H1 (cell line): ENCODE measurements at regions not wholly inside any gene's neighbourhood (a gene's known extent, or its start where the extent isn't known, plus 50 kb on each side); places are given as distances from the start of the nearest gene placed in this dataset.

Source experiments
- CTCF ChIA-PET: fragments of 300-600 bp; sonication (Branson Sonifier 250); formaldehyde crosslinking; loops from one replicate; lab custom pipeline; 2021; ENCODE audit not compliant: partially characterized antibody; lab: Charles Lee
- POLR2A ChIA-PET: fragments of 300-600 bp; sonication (Branson Sonifier 250); formaldehyde crosslinking; loops from one replicate; lab custom pipeline; 2021; ENCODE audit warnings: inconsistent platforms; ENCODE audit not compliant: partially characterized antibody; lab: Charles Lee
- DNase-seq, 2 experiments: peaks; one replicate each; pipeline versions ENCODE4 v3.0.0 to v3.0.0-alpha.2; 2010 to 2022; ENCODE audit warnings: low spot score in 2 of 2, low read depth in 1 of 2, mixed read lengths in 1 of 2
- FAIRE-seq: peaks from 2 replicates; lab custom pipeline; 2011; peaks lifted over from hg19 to GRCh38; lab: Jason Lieb, UNC
- H2AFZ ChIP-seq: 2 replicates; pipeline ENCODE4 v1.8.1; 2012; ENCODE audit warnings: low read length, inconsistent platforms
- H2AK5ac ChIP-seq: 2 replicates; pipeline ENCODE4 v1.6.1; 2013; ENCODE audit warnings: low read depth, low read length
- H2BK120ac ChIP-seq: replicated peaks from 2 replicates; pipeline ENCODE3; 2013; ENCODE audit warnings: low read depth, low read length, inconsistent platforms
- H2BK12ac ChIP-seq: 2 replicates; pipeline ENCODE4 v1.6.1; 2013; ENCODE audit warnings: low read depth, low read length
- H2BK15ac ChIP-seq: 2 replicates; pipeline ENCODE4 v1.6.1; 2013; ENCODE audit warnings: low read length
- H2BK20ac ChIP-seq: 2 replicates; pipeline ENCODE4 v1.6.1; 2013; ENCODE audit warnings: low read length
- H2BK5ac ChIP-seq: 2 replicates; pipeline ENCODE4 v1.6.1; 2013; ENCODE audit warnings: low read depth, low read length
- H3K14ac ChIP-seq: 2 replicates; pipeline ENCODE4 v1.6.1; 2013; ENCODE audit warnings: inconsistent platforms; ENCODE audit not compliant: insufficient read length
- H3K18ac ChIP-seq: 2 replicates; pipeline ENCODE4 v1.6.1; 2013; ENCODE audit warnings: low read length; ENCODE audit errors: extremely low read depth
- H3K23ac ChIP-seq: 2 replicates; pipeline ENCODE4 v1.6.1; 2013; ENCODE audit warnings: inconsistent platforms; ENCODE audit not compliant: insufficient read length
- H3K23me2 ChIP-seq: 2 replicates; pipeline ENCODE4 v1.6.1; 2013; ENCODE audit warnings: low read depth, low read length
- H3K27ac ChIP-seq: 2 replicates; pipeline ENCODE4 v1.6.1; 2011; ENCODE audit warnings: low read depth, low read length, inconsistent platforms
- H3K27me3 ChIP-seq, 4 experiments: replicated peaks in 1 of 4; 1 replicate in 1 of 4; 2 replicates in 3 of 4; pipeline versions ENCODE4 v1.6.1 to v1.8.1; 2011 to 2013; ENCODE audit warnings: low read length in 3 of 4, mild to moderate bottlenecking in 3 of 4, inconsistent platforms in 2 of 4, mixed read lengths in 2 of 4, moderate library complexity in 1 of 4; ENCODE audit not compliant: control insufficient read depth in 3 of 4, insufficient read depth in 3 of 4; ENCODE audit errors: extremely low read depth in 1 of 4
- H3K36me3 ChIP-seq, 4 experiments: 2 replicates each; pipeline versions ENCODE4 v1.6.1 to v1.8.1; 2011 to 2013; ENCODE audit warnings: mild to moderate bottlenecking in 4 of 4, low read length in 3 of 4, moderate library complexity in 2 of 4, control low read depth in 1 of 4, inconsistent platforms in 1 of 4; ENCODE audit not compliant: insufficient read depth in 4 of 4, control insufficient read depth in 2 of 4
- H3K4ac ChIP-seq: replicated peaks from 2 replicates; pipeline ENCODE3; 2013; ENCODE audit warnings: low read length, low read depth, mixed read lengths, inconsistent platforms; ENCODE audit not compliant: insufficient read length
- H3K4me1 ChIP-seq, 4 experiments: replicated peaks in 1 of 4; 1 replicate in 1 of 4; 2 replicates in 3 of 4; pipeline versions ENCODE4 v1.6.1 to v1.8.1; 2011 to 2013; ENCODE audit warnings: low read length in 3 of 4, inconsistent platforms in 2 of 4, mixed read lengths in 1 of 4; ENCODE audit not compliant: insufficient read depth in 4 of 4, control insufficient read depth in 3 of 4
- H3K4me2 ChIP-seq, 2 experiments: 2 replicates each; pipeline versions ENCODE4 v1.6.1 to v1.8.1; 2011 to 2013; ENCODE audit warnings: low read depth in 2 of 2, low read length in 2 of 2, control low read depth in 1 of 2, inconsistent platforms in 1 of 2, mild to moderate bottlenecking in 1 of 2; ENCODE audit not compliant: insufficient read depth in 1 of 2
- H3K4me3 ChIP-seq, 4 experiments: fragments of 200-600, 300-600 bp in 1 of 4; sonication (generic), shearing (Covaris generic), sonication (Bioruptor Twin) in 1 of 4; 2 replicates each; pipeline versions ENCODE4 v1.5.1 to v1.8.1; 2011 to 2016; ENCODE audit warnings: low read length in 4 of 4, low read depth in 3 of 4, control low read depth in 2 of 4, inconsistent platforms in 2 of 4, mild to moderate bottlenecking in 2 of 4, mixed read lengths in 1 of 4, moderate library complexity in 1 of 4; ENCODE audit not compliant: insufficient read depth in 2 of 4; ENCODE audit errors: extremely low read depth in 1 of 4
- H3K56ac ChIP-seq: replicated peaks from 2 replicates; pipeline ENCODE3; 2013; ENCODE audit warnings: low read depth, mild to moderate bottlenecking, mixed read lengths, low read length, inconsistent platforms; ENCODE audit not compliant: insufficient read length
- H3K79me1 ChIP-seq: 2 replicates; pipeline ENCODE4 v1.6.1; 2013; ENCODE audit warnings: low read depth, low read length, control low read depth
- H3K79me2 ChIP-seq, 2 experiments: 2 replicates each; pipeline versions ENCODE4 v1.6.1 to v1.8.1; 2012 to 2013; ENCODE audit warnings: low read length in 2 of 2, mild to moderate bottlenecking in 2 of 2, inconsistent platforms in 1 of 2; ENCODE audit not compliant: insufficient read depth in 2 of 2, control insufficient read depth in 1 of 2
- H3K9ac ChIP-seq, 4 experiments: replicated peaks in 1 of 4; 1 replicate in 1 of 4; 2 replicates in 3 of 4; pipeline versions ENCODE4 v1.6.1 to v1.8.1; 2011 to 2013; ENCODE audit warnings: low read depth in 3 of 4, low read length in 3 of 4, control low read depth in 2 of 4, mild to moderate bottlenecking in 2 of 4, moderate library complexity in 2 of 4, inconsistent platforms in 1 of 4; ENCODE audit errors: extremely low read depth in 1 of 4
- H3K9me3 ChIP-seq, 2 experiments: 2 replicates each; pipeline versions ENCODE4 v1.6.1 to v1.8.1; 2012 to 2013; ENCODE audit warnings: mild to moderate bottlenecking in 2 of 2, moderate library complexity in 2 of 2, control low read depth in 1 of 2, inconsistent platforms in 1 of 2, low read depth in 1 of 2, low read length in 1 of 2, mixed read lengths in 1 of 2; ENCODE audit not compliant: insufficient read depth in 2 of 2
- H4K20me1 ChIP-seq, 2 experiments: replicated peaks in 1 of 2; 2 replicates each; pipeline versions ENCODE3 to v1.8.1; 2011 to 2013; ENCODE audit warnings: inconsistent platforms in 2 of 2, low read length in 2 of 2, mild to moderate bottlenecking in 1 of 2; ENCODE audit not compliant: insufficient read depth in 2 of 2, control insufficient read depth in 1 of 2
- H4K5ac ChIP-seq: 2 replicates; pipeline ENCODE4 v1.6.1; 2013; ENCODE audit warnings: low read length, low read depth, mixed read lengths, inconsistent platforms; ENCODE audit not compliant: insufficient read length
- H4K8ac ChIP-seq: 2 replicates; pipeline ENCODE4 v1.8.0; 2013; ENCODE audit warnings: mild to moderate bottlenecking, moderate library complexity, low read length, inconsistent platforms; ENCODE audit not compliant: insufficient read depth; ENCODE audit errors: extremely low read depth
- H4K91ac ChIP-seq: replicated peaks from 2 replicates; pipeline ENCODE3; 2013; ENCODE audit warnings: low read length, mixed read lengths, inconsistent platforms; ENCODE audit not compliant: insufficient read length
- GTF2F1 ChIP-seq: IDR thresholded peaks from 2 replicates; pipeline ENCODE4 v1.6.1; 2012; ENCODE audit warnings: low read depth, low read length, improper control_type of control experiment, borderline replicate concordance
- RBBP5 ChIP-seq: IDR thresholded peaks from 2 replicates; pipeline ENCODE4 v1.7.1; 2012; ENCODE audit warnings: low read depth, mild to moderate bottlenecking, inconsistent platforms, low read length, moderate library complexity, borderline replicate concordance
- WGBS, 2 experiments: shearing (Covaris generic) in 1 of 2; methylation state at CpG; one replicate each; pipeline versions ENCODE4 v1.1.6 to v1.1.7; 2013 to 2015; ENCODE audit warnings: low lambda C conversion rate in 2 of 2, mixed read lengths in 2 of 2, inconsistent platforms in 1 of 2, low coverage in 1 of 2, missing lambda C conversion rate in 1 of 2; ENCODE audit not compliant: insufficient replicate concordance in 2 of 2, insufficient coverage in 1 of 2, insufficient read length in 1 of 2; ENCODE audit errors: extremely low coverage in 1 of 2, missing lambda C conversion rate in 1 of 2; 5-methylcytosine and 5-hydroxymethylcytosine counted together

GRCh38 chr6:834866-835265 is 141.9 kb upstream of the EXOC2 start:
- H2BK5ac ChIP-seq, result no peak overlapping the region
- H3K4ac ChIP-seq, result no peak overlapping the region
- WGBS, 2 experiments, result 88% methylated on average over 2 of the region's 2 CpGs; no CpG with 5 or more reads in 1 of the 2 experiments
- no peak overlapping the region for H4K91ac ChIP-seq
- ChIA-PET CTCF (interaction anchor here (1.1 kb wide), 1 partner anchor 17 kb away, joined by 4 read pairs; no protein-coding TSS in a partner anchor), POLR2A (no interaction called here)
- H3K9me3 ChIP-seq, result peaks cover 7% of the 10 kb centered on the region in 2 experiments; a peak in 3 of 4 replicates
- no peak for FAIRE-seq
- no peak overlapping the region for H3K4me3 ChIP-seq
- H3K79me1 ChIP-seq, result no peaks in the 10 kb centered on the region
- no peak overlapping the region for H2BK120ac ChIP-seq
- no peak overlapping the region for H3K4me2 ChIP-seq
- peaks cover 0 to 7% (median 4%) of the 10 kb centered on the region in 4 experiments; a peak in 4 of 7 replicates for H3K4me1 ChIP-seq
- H2AK5ac ChIP-seq, result no peak overlapping the region
- H3K23ac ChIP-seq, result no peak overlapping the region
- no peaks in the 10 kb centered on the region; a peak in 1 of 7 replicates for H3K27me3 ChIP-seq
- H4K8ac ChIP-seq, result no peak overlapping the region
- H3K27ac ChIP-seq, result no peak overlapping the region
- no peak overlapping the region for H4K5ac ChIP-seq
- H3K18ac ChIP-seq, result no peak overlapping the region
- peaks cover 3% of the 10 kb centered on the region; the same call in 1 of the 2 replicates for H3K23me2 ChIP-seq
- H2BK15ac ChIP-seq, result no peak overlapping the region
- no peak overlapping the region for H3K14ac ChIP-seq
- TF ChIP-seq RBBP5 (no peak), GTF2F1 (no peak)
- TF ChIP-seq, all 59 proteins: peak for 0
- no peak overlapping the region for H3K9ac ChIP-seq
- H2AFZ ChIP-seq, result no peak overlapping the region
- H2BK12ac ChIP-seq, result no peak overlapping the region
- no peaks in the 10 kb centered on the region for H4K20me1 ChIP-seq
- H2BK20ac ChIP-seq, result no peak overlapping the region
- H3K79me2 ChIP-seq, result no peaks in the 10 kb centered on the region
- no peaks in the 10 kb centered on the region for H3K36me3 ChIP-seq
- DNase-seq, result no peak
- H3K56ac ChIP-seq, result no peak overlapping the region
